Mucosa of gallbladder (tissue), 1 donor: ENCODE measurements at regions not wholly inside any gene's neighbourhood (a gene's known extent, or its start where the extent isn't known, plus 50 kb on each side); places are given as distances from the start of the nearest gene placed in this dataset.

Source experiments
- DNase-seq: peaks from one replicate; pipeline ENCODE4 v3.0.0-alpha.2; 2020; ENCODE audit warnings: low spot score
- donor health status: DM: no; HTN: no; CAD: no.

DNA sequence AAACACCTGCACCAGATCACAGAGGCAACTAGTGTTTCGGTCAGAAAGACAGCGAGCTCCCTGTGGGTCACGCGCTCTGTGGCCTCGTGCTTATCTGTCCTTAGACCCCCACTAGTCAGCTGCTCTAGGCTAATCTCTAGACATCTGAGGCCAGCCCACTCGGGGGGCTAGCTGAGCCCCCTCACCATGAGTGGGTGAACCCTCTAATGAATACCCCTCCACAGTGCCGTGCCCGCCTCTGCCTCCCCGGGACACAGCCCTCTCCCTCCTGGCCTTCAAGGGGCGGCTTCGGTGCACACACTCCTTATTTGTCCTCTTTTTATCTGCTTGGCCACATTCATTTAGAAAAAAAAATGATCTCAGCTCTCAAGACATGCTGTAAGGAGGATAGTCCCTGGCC, 320.1 kb downstream of the C16orf95 start:
- DNase-seq = no peak

DNA sequence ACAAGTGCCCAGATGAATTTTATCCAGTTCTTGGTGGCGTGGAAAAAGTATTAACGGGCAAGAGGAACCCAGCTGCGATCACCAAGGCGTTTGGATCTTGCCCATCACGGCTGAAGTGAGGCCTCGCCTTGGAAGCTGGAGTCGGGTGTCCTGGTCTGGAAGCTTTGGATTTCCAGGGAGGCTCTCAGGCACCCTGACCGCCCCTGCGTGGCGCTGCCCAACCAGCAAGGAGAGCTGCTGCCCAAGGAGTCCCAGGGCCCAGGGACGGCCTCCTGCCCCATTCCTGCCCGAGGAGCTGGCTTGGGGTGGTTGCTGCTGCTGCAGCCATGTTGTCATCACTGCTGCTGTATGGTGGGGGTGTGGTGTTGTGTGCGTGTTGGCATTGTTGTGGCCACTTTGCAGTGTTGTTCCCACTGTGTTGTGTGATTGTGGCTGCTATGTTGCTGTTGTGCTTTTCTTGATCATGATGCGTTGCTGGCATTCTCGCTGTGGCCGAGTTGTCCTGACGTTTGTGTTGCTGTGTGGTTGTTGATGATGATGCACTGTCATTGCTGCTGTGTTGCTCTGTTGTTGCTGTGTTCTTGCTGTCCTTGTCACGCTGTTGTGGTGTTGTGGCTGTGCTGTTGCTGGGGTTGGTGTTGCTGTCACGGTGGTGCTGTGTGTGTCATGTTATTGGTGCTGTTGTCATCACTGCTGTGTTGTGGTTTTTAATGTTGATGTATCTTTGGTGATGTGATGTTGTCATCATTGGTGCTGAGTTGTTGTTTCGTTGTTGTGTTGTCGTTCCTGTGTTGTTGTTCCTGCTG, 318.8 kb downstream of the C16orf95 start:
- no peak for DNase-seq

DNA sequence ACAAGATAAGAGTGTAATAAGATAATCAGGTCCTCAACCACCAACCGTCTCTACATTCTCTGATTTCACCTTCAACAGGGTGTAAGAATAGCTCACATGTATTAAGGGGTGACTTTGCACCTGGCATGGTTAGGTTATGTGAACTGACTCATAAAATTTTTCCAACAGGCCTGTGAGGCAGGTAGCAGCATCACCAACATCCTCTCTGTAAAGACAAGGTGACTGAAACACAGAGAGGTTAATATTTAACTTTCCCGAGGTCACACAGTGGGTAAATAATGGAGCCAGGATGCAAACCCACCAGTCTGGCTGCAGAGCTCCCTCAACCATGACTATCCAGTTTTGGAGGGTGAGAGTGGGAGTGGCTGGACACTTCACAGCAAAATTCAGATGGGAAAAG, 317.2 kb downstream of the C16orf95 start:
- DNase-seq = no peak

DNA sequence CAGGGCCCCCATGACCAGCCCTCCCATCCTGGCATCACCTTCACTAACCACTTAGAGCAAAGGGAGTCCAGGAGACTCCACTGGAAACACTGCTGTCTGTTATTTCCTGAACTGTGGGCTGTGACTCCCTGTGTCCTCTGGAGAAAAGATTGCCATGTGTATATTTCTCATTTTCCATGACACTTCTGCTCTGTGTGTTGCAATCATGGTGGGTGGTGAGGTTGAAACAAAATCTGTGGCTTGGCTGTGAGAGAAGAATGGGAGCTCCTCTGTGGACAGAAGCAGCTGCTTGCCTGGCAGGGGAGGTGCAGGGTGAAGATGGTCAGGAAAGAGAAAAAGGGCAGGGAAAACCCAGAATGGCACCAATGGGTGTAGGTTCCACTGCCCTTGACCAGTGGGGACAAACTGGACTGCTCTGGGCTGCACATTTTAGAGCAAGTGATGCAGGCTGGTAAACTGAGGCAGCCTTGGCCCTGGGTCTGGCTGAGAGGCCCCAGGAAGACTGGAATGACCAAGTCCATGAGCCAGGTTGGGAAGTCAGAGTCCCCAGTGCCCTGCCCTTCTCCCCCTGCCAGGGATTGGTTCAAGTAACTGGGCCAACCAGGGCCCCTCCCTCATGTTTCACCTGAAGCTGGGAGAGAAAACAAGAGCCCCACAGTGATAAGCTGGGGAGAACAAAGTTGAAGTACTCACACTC, 314.3 kb downstream of the C16orf95 start:
- no peak for DNase-seq

DNA sequence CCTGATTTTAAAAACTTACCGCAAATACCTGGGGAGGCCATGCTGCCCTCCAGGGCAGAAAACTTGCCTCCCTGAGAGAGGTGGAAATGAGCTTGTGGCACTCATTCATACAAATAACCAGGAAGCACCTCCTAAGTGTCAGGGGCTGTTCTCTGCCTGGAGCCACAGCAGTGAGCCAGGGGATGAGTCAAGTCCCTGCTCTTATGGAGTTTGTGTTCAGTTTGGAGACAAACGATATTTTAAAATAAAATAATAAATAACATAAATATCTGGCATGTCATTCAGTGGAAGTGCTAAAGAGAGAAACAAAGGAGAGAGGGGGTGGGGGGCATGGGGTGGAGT, 313.8 kb downstream of the C16orf95 start:
- DNase-seq = no peak

DNA sequence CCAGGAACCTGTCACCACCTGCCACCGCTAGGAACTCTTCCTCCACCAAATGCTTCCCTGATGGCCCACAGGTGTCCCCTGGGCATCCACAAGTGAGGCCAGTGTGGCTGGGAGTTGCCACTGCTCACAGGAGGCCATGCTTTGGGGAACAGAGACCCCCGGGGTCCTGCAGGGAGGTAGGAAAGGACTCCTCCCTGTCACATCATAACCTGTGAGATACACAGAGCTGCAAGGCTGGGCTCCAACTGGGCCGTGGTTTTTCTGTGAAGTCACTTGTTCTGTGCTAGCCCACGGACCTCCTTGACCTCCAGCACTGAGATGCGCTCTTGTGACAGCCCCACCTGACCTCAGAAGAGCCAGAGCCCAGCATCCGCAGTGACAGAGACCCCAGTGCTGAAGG, 311.2 kb downstream of the C16orf95 start:
- no peak for DNase-seq

DNA sequence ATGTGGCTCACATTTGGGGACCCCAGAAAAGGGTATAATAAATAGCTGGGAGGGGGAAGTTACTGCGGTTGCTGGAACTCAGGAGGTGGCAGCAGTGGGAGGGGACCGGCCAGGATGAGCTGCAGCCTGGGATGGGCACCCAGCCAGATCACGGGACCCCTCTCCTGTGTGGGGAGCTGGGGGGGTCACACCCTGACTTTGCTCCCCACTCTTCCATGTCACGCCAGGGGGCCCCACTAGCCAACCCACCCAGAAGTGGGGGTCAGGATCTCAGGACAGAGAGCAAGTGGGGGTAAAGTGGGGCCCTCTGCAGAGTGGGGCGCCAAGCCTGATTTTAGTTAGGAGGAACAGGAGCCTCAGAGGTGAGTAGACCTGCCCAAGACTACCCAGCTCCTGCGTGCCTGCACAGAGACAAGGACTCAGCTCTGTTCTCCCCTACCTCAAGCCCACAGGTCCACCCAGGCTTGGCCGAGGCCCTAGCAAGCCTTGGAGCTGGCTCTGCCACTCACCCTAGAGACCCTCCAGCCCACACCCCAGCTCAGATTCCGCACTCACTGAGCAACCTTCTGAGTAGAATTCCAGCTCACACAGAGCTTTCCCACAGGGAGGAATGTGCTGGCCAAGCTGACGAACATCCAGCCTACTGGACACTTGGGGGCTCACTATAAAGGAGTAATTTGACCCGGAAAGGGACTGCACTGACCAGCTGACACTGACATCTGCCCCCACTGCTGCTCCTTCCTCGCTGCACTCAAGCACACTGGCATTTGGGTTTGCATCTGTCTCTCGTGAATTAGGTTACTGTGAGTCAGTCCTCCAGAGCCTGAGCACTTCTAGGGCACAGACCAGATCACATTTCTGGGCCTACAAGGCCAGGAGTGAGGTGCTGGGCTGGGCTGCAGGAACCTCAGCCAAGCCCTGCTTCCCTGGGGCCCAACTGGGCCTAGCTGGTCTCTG, 310.1 kb downstream of the C16orf95 start:
- no peak for DNase-seq

- no peak for DNase-seq
These were observed 309.3 kb downstream of the C16orf95 start for GRCh38 chr16:87007907-87008306.

- DNase-seq = no peak
These were observed 308.5 kb downstream of the C16orf95 start for GRCh38 chr16:87008664-87009063.

- no peak for DNase-seq
These were observed 303.9 kb downstream of the C16orf95 start for GRCh38 chr16:87012954-87013938.

GRCh38 chr16:87014112-87014511, 303.1 kb downstream of the C16orf95 start:
- DNase-seq = no peak

DNA sequence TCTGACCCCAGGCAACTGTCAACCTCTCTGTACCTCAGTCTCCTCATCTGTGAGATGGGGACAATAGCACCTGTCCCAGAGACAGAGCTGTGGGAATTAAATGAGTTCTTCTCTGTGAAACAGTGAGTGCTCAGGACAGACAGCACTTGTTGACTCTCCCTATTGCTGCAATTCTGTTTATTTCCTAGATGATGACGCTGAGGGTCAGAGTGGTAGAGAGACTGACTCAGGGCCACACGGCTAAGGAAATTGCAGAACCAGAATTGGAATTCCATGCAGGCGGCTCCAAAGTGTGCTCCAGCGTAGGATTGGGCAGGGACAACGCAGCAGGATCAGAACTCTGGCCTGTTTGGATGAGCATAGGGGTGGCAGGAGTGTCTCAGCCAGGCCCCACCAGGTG, 302.2 kb downstream of the C16orf95 start:
- no peak for DNase-seq

DNA sequence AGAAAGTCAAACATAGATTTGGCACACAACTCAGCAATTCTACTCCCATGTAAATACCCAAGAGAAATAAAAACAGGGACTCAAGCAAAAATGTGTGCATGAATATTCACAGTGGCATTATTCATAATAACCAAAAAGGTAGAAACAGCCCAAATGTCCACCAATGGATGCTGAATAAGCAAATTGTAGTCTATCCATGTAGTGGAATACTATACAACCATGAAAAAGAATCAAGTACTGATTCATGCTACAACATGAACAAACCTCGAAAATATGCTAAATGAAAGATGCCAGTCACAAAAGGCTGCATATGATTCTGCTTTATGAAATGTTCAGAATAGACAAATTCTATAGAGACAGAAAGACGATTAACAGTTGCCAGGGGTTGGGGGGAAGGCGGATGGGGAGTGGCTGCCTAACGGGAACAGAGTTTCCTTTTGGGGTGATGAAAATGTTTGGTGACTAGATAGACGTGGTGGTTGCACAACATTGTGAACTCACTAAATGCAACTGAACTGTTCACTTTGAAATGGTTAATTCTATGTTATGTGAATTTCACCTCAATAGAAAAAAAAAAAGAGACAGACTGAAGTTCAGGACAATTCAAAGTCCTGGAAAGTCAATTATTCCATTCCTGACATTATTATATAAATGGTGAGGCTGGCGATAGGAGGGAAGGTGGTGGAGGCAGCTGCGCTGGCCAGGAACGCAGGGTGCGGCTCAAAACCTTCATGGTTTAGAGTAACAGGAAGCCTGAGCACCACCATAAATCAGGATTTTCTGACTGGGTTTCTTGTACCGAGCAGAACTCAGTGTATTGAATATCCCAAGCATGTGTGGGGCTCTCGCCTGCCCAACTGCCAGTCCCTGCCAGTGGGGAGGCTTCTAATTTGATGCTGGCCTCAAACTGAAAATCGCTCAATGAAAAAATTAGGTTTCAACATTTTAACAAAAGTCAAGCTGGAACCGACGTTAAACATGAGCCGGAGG, 300.9 kb downstream of the C16orf95 start:
- no peak for DNase-seq

DNA sequence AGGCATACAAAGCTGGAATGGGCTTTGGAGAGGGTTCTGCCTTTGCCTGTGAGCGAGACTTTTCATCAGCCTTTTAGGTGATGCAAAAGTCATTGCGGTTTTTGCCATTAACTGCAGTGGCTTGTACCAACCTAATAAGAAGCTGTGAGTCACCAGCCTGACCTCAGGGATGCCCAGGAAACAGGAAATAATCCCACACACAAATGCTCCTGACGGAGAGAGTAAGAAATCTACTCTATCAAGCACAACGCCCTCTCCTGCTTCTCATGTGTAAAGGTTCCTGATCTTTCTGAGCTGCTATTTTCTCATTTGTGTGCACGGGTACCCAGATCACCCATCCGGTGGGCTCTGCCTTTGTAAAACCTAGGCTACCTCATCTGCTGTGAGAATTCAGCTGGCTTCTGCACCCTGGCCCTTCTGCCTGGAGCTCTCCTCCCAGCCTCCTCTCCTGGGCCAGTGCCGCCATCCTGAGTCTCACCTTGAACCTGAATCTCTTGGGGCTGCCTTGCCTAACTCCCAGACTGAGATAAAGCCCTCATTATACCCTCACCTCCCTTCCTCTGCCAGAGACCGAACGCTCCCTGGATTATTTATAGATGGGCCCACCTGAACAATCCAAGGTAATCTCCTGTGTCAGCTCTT, 299.7 kb downstream of the C16orf95 start:
- no peak for DNase-seq

DNA sequence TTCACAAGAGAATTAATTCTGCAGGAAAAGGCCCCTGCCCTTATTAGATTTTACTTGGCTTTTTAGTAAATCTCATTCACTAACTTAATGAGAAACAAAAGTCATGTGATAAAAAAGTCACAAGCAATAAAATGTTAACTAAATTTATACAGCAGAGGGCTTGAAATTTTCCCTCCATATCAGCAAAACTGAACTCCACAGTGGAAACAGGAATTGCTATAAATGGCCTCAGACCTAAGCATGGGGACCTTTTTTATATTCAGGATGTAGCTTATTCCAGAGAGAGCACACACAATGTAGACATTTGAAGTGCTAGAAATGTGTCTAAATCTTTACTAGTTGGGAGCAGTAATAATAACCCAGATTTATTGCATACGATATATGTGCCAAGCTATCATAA, 291.5 kb downstream of the C16orf95 start:
- DNase-seq = no peak

DNA sequence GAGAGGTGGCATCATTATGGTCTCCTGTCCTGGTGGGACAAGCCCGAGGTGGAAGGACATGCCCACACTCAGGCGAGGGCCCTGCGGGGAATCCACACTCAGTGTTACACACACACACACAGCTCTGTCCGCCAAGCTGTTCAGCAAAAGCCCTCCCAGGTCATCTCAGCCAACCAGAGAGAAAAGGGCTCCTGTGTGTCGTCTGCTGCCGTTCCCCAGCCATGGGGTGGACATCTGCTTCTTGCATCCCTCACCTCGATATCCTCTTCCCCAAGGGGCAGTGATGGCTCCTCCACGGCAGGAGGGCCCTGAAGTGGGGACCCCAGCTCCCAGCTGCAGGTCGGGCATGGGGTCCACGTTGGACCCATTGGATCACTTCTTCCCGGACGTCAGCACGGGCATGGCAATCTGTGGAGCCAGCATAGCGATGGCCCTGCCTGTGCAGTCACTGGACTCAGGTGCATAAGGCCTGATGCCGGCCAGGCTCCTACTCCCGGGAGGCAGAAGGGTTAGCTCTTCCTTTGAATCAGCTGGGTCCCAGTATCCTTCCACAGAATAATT, 290.1 kb downstream of the C16orf95 start:
- no peak for DNase-seq

DNA sequence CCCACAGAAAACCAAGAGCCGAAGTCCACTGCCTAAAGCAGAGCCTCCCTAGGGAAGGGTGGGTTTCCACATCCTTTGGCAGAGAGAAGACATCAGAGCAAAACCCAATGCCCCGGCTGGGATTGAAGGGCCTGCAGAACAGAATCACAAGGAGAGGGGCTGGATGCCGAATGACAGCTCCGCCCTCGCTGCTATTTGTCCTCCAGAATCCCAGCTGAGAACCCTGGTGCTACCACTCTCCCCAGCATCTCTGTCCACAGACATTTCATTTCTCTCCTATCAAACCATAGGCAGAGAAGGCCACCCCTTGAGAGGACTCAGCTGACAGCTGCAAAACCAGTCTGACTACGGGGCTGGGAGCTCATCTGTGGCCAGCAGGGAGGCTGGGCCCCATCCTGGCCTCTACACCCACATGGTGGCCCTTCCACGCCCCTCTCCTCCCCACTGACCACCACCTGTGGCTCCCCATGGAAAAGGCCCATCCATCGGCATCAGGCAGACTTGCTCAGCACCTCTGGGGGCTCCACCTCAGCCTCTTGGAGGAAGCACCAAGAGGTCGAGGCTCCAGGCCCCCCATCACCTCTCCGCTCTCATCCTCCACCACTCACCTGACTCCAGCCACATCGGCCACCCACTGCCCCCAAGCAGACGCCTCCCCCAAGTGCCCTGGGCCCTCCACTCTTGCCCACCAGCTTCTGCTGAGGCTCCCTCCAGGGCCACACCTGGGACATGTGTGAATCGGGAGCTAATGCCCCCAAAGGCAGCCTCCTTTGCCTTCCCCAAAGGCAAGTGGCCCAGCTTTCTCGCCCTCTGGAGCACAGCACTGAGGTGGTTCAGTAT, 288.5 kb downstream of the C16orf95 start:
- no peak for DNase-seq

- DNase-seq = no peak
These were observed 284.6 kb downstream of the C16orf95 start for GRCh38 chr16:87032554-87032953.
